Mesothelial cell of epicardium (in vitro differentiated cells): ENCODE measurements at regions not wholly inside any gene's neighbourhood (a gene's known extent, or its start where the extent isn't known, plus 50 kb on each side); places are given as distances from the start of the nearest gene placed in this dataset.

Experiments
- DNase-seq, 2 experiments: peaks; one replicate each; pipeline ENCODE4 v3.0.0; 2021; ENCODE audit warnings: low spot score in 2 of 2; ENCODE audit not compliant: unreplicated experiment in 2 of 2
- H3K27ac Mint-ChIP-seq: 2 replicates; pipeline ENCODE4 v1.8.0; 2021; ENCODE audit warnings: mixed read lengths
- H3K27me3 Mint-ChIP-seq: 2 replicates; pipeline ENCODE4 v1.8.0; 2021; ENCODE audit warnings: low read depth, mixed read lengths
- H3K36me3 Mint-ChIP-seq: 2 replicates; pipeline ENCODE4 v1.8.0; 2021; ENCODE audit warnings: mixed read lengths
- H3K4me1 Mint-ChIP-seq: 2 replicates; pipeline ENCODE4 v1.8.0; 2021; ENCODE audit warnings: mixed read lengths
- H3K4me3 Mint-ChIP-seq: 2 replicates; pipeline ENCODE4 v1.8.0; 2021; ENCODE audit warnings: mild to moderate bottlenecking, moderate library complexity, mixed read lengths
- H3K9me3 Mint-ChIP-seq: 2 replicates; pipeline ENCODE4 v1.8.0; 2021; ENCODE audit warnings: mixed read lengths
- CTCF ChIP-seq: fragments of 200-600 bp; sonication (generic); IDR thresholded peaks from one replicate; pipeline ENCODE4 v1.5.0; 2021; ENCODE audit warnings: antibody characterized with exemption; ENCODE audit not compliant: unreplicated experiment

GRCh38 chr5:12794476-12795332 is 890.5 kb upstream of the CTNND2 start:
- Mint-ChIP-seq H3K4me3 (no peak overlapping the region), H3K27ac (no peak overlapping the region), H3K36me3 (no peaks in the 10 kb centered on the region), H3K4me1 (no peaks in the 10 kb centered on the region), H3K9me3 (peaks cover 14% of the 10 kb centered on the region), H3K27me3 (peaks cover under 1% of the 10 kb centered on the region)
- DNase-seq: no peak
- TF ChIP-seq CTCF: no peak

DNA sequence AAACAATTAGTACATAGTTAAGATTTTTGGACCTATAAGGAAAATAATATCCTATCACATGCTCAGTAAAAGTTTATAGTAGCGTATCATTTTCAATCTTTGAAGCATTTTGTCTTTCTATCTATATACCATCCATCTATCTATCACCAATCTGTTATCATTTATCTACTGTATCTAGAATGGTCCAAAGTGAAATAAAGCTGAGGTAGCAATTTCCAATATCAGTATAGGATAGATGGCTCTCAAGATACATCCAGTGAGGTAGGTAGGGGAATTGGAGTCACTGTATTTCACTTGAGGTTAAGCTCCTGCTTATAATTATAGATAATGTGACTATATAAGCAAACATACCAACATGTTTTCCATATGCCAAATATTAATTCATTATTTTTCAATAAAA is 889.1 kb upstream of the CTNND2 start:
- H3K36me3 Mint-ChIP-seq: no peaks in the 10 kb centered on the region
- no peak overlapping the region for H3K27ac Mint-ChIP-seq
- H3K27me3 Mint-ChIP-seq: peaks cover 2% of the 10 kb centered on the region
- no peak overlapping the region for H3K4me3 Mint-ChIP-seq
- no peaks in the 10 kb centered on the region for H3K4me1 Mint-ChIP-seq
- H3K9me3 Mint-ChIP-seq: peaks cover 14% of the 10 kb centered on the region
- no peak for DNase-seq
- TF ChIP-seq CTCF: no peak

DNA sequence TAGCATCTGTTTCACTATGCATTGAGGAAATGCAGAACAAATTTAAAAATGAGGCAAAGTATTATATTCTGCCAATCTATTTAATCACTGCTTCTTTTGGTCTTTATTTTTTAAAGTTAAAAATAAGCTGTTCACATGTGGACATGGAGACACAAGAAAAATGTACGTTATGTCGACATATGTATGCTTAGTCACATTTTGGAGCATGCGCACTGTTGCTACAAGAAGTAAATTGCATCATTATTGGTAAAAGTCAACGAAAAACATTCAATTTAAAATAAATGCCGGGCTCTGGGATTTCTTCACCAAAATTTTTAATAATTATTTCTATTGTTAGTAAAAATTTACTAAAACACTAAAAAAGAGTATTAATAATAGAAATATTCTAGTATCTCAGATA is 876.3 kb upstream of the CTNND2 start:
- no peak overlapping the region for H3K27ac Mint-ChIP-seq
- no peak for DNase-seq
- no peak overlapping the region for H3K4me3 Mint-ChIP-seq
- TF ChIP-seq CTCF: no peak
- H3K4me1 Mint-ChIP-seq: peaks cover 4% of the 10 kb centered on the region
- H3K36me3 Mint-ChIP-seq: no peaks in the 10 kb centered on the region
- no peaks in the 10 kb centered on the region for H3K9me3 Mint-ChIP-seq
- peaks cover 2% of the 10 kb centered on the region for H3K27me3 Mint-ChIP-seq

DNA sequence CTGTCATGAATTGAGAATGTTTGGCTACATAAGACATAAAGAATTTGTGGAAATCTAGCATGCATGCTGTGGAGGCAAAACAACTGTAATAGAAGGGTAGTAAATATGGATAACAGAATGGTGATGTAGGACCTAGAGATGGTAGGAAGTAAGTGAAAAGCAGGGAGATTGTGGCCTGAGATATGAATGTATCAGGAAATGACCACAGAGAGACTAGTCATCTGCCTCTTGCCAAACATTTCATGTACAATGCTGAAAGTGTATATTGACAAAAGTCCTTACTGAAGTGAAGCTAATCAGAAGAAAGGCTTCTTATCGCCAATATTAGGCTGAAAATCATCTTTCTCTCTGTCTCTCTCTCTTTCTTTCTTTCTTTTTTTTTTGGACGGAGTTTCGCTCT is 873.1 kb upstream of the CTNND2 start:
- DNase-seq: no peak
- H3K9me3 Mint-ChIP-seq: no peaks in the 10 kb centered on the region
- H3K27me3 Mint-ChIP-seq: no peaks in the 10 kb centered on the region
- H3K36me3 Mint-ChIP-seq: no peaks in the 10 kb centered on the region
- no peak overlapping the region for H3K27ac Mint-ChIP-seq
- H3K4me1 Mint-ChIP-seq: peaks cover 4% of the 10 kb centered on the region
- H3K4me3 Mint-ChIP-seq: no peak overlapping the region
- no peak for TF ChIP-seq CTCF

DNA sequence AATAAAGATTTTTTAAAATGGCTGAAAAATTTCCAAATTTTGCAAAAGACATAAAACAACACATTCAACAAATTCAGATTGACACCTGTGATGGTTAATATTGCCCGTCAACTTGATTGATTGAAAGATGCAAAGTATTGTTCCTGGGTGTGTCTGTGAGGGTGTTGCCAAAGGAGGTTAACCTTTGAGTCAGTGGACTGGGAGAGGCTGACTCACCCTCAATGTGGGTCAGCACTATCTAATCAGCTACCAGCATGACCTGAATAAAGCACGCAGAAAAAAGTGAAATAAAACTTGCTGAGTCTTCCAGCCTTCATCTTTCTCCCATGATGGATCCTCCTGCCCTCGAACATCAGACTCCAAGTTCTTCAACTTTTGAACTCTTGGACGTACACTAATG is 868.0 kb upstream of the CTNND2 start:
- Mint-ChIP-seq H3K27me3 (no peaks in the 10 kb centered on the region), H3K36me3 (no peaks in the 10 kb centered on the region), H3K9me3 (peaks cover 3% of the 10 kb centered on the region), H3K27ac (no peak overlapping the region), H3K4me1 (no peaks in the 10 kb centered on the region), H3K4me3 (no peak overlapping the region)
- no peak for DNase-seq
- no peak for TF ChIP-seq CTCF
